ENCODE measurements at regions not wholly inside any gene's neighbourhood (a gene's known extent, or its start where the extent isn't known, plus 50 kb on each side); places are given as distances from the start of the nearest gene placed in this dataset.

GRCh38 chr3:18611991-18612390, 186.9 kb upstream of the SATB1 start:
- TF ChIP-seq CTCF (IDR thresholded peaks at IDR 0.05) = no peak
- no peak for TF ChIP-seq EZH2 (IDR thresholded peaks at IDR 0.05)
- no peak for TF ChIP-seq EZH2phosphoT487 (IDR thresholded peaks at IDR 0.05)

All from neural progenitor cell (in vitro differentiated cells).